ENCODE measurements at regions not wholly inside any gene's neighbourhood (a gene's known extent, or its start where the extent isn't known, plus 50 kb on each side); places are given as distances from the start of the nearest gene placed in this dataset.
A peak's percentile ranks its signal among the peaks of the same experiment; 100 is the strongest.

GRCh38 chr2:42942214-42942989, 150.0 kb upstream of the HAAO start:
- Histone ChIP-seq H3K4me3 (no peak overlapping the region), H3K27me3 (no peaks in the 10 kb centered on the region), H3K4me1 (no peaks in the 10 kb centered on the region), H3K27ac (peak overlapping the region; percentile 50 to 56), H3K36me3 (no peaks in the 10 kb centered on the region), H3K9me3 (no peaks in the 10 kb centered on the region)
- TF ChIP-seq POLR2A (IDR thresholded peaks at IDR 0.05): no peak
- TF ChIP-seq CTCF (IDR thresholded peaks at IDR 0.05): no peak
- intact Hi-C loops (cut with DNase I; ENCODE audit: low total_unique reads): no loop called here
- DNase-seq: no peak

GRCh38 chr2:42941633-42942176, 149.3 kb upstream of the HAAO start:
- no peak for TF ChIP-seq POLR2A (IDR thresholded peaks at IDR 0.05)
- TF ChIP-seq CTCF (IDR thresholded peaks at IDR 0.05): no peak
- intact Hi-C loops (cut with DNase I; ENCODE audit: low total_unique reads): no loop called here

DNA sequence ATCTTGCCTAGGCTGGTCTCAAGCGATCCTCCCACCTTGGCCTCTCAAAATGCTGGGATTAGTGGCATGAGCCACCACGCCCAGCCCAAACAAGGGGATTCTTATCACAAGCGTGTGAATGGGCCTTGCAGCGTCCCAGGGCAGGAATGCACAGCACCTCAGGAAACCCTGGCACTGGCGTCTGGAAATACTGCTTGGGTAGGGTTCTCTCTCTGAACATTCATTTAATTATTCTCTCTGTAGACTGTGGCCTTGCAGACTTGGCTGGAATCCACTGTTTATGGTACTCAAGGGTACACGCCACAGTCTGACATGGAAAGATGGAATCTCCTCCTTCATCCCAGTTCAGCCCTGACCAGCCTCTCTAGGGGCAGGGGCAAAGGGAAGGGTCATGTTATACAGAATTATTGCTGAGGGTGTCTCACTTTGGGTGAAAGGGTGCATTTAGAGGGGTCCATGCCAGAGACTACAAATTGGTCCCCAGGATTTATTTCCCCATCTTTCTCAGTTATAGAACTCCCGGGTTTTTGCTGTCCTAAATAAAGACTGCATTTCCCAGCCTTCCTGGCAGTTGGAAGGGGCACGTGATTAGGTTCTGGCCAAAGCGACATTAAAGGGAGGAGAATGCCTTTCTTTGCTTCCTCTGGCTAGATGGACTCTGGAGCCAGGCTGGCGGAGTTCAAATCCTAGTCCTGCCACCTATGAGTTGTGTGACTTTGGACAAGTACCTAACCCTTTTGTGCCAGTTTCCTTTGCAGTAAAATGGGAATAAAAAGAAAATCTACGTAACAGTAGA, 147.2 kb upstream of the HAAO start:
- Histone ChIP-seq H3K36me3 (no peaks in the 10 kb centered on the region), H3K27ac (peak overlapping the region; percentile 24 to 55), H3K4me3 (no peak overlapping the region), H3K27me3 (no peaks in the 10 kb centered on the region), H3K4me1 (no peaks in the 10 kb centered on the region), H3K9me3 (no peaks in the 10 kb centered on the region)
- DNase-seq: peak in 1 of 2 donors; percentile 37
- TF ChIP-seq CTCF (IDR thresholded peaks at IDR 0.05) (no peak), POLR2A (IDR thresholded peaks at IDR 0.05) (no peak)
- intact Hi-C loops (cut with DNase I; ENCODE audit: low total_unique reads): no loop called here

More at GRCh38 chr2:42941633-42942176, 149.3 kb upstream of the HAAO start:
- H3K9me3 ChIP-seq: no peaks in the 10 kb centered on the region
- no peaks in the 10 kb centered on the region for H3K4me1 ChIP-seq
- peak overlapping the region; percentile 50 to 56 for H3K27ac ChIP-seq
- no peaks in the 10 kb centered on the region for H3K27me3 ChIP-seq
- no peaks in the 10 kb centered on the region for H3K36me3 ChIP-seq
- peak in 1 of 2 donors; percentile 59 for DNase-seq
- no peak overlapping the region for H3K4me3 ChIP-seq

GRCh38 chr2:42938671-42939370, 146.4 kb upstream of the HAAO start:
- no peaks in the 10 kb centered on the region for H3K4me1 ChIP-seq
- no peak overlapping the region for H3K4me3 ChIP-seq
- H3K27me3 ChIP-seq: no peaks in the 10 kb centered on the region
- peak overlapping the region in 1 of 2 donors; percentile 55 for H3K27ac ChIP-seq
- DNase-seq: no peak
- H3K36me3 ChIP-seq: no peaks in the 10 kb centered on the region
- TF ChIP-seq POLR2A (IDR thresholded peaks at IDR 0.05) (no peak), CTCF (IDR thresholded peaks at IDR 0.05) (no peak)
- no peaks in the 10 kb centered on the region for H3K9me3 ChIP-seq
- intact Hi-C loops (cut with DNase I; ENCODE audit: low total_unique reads): no loop called here
